OCI-LY3 (cell line): ENCODE measurements at regions not wholly inside any gene's neighbourhood (a gene's known extent, or its start where the extent isn't known, plus 50 kb on each side); places are given as distances from the start of the nearest gene placed in this dataset.
A peak's percentile ranks its signal among the peaks of the same experiment; 100 is the strongest.

Experiments
- H2AFZ ChIP-seq: fragments of 200-600, 300-600 bp; shearing (Covaris generic); 2 replicates; pipeline ENCODE4 v1.6.0; 2014; ENCODE audit warnings: antibody characterized with exemption, low read depth, low read length
- H3K27ac ChIP-seq: fragments of 200-600, 300-600 bp; sonication (generic); 2 replicates; pipeline ENCODE4 v1.5.1; 2014; ENCODE audit warnings: mild to moderate bottlenecking, low read length, moderate library complexity, mixed read lengths
- H3K27me3 ChIP-seq: fragments of 200-600, 300-600 bp; sonication (generic); 2 replicates; pipeline ENCODE4 v1.6.1; 2014; ENCODE audit warnings: low read depth, low read length, mixed read lengths
- H3K36me3 ChIP-seq: fragments of 200-600, 300-600 bp; sonication (generic); replicated peaks from 2 replicates; pipeline ENCODE3; 2014; ENCODE audit warnings: low read depth, low read length, mixed read lengths
- H3K4me1 ChIP-seq: fragments of 300-600, 200-600 bp; sonication (generic); 2 replicates; pipeline ENCODE4 v1.6.1; 2014; ENCODE audit warnings: low read length, mixed read lengths
- H3K4me2 ChIP-seq: fragments of 200-600, 300-600 bp; sonication (generic); 2 replicates; pipeline ENCODE4 v1.6.1; 2014; ENCODE audit warnings: low read length, mixed read lengths
- H3K4me3 ChIP-seq: fragments of 300-600, 200-600 bp; sonication (generic); 2 replicates; pipeline ENCODE4 v1.5.1; 2014; ENCODE audit warnings: antibody characterized with exemption, mild to moderate bottlenecking, low read length, moderate library complexity
- H3K79me2 ChIP-seq: fragments of 300-600, 200-600 bp; shearing (Covaris generic); 2 replicates; pipeline ENCODE4 v1.6.1; 2014; ENCODE audit warnings: mild to moderate bottlenecking, low read length, mixed read lengths
- H3K9ac ChIP-seq: fragments of 300-600, 200-600 bp; shearing (Covaris generic); 2 replicates; pipeline ENCODE4 v1.6.0; 2014; ENCODE audit warnings: mild to moderate bottlenecking, low read length, moderate library complexity
- H3K9me3 ChIP-seq: fragments of 200-600, 300-600 bp; shearing (Covaris generic); 2 replicates; pipeline ENCODE4 v1.6.1; 2014; ENCODE audit warnings: low read length, mixed read lengths; ENCODE audit not compliant: insufficient read depth
- H4K20me1 ChIP-seq: fragments of 200-600, 300-600 bp; sonication (generic); 2 replicates; pipeline ENCODE4 v1.6.1; 2016; ENCODE audit warnings: low read length, mixed read lengths; ENCODE audit not compliant: insufficient read depth
- EZH2phosphoT487 ChIP-seq: fragments of 200-600 bp; shearing (Covaris generic); IDR thresholded peaks from 2 replicates; pipeline ENCODE4 v1.6.1; 2018; ENCODE audit warnings: antibody characterized with exemption, mixed run types, low read depth
- TF ChIP-seq, protein P1 (sequence below): fragments of 200-600, 300-600 bp; sonication (generic); IDR thresholded peaks from 2 replicates; pipeline ENCODE4 v1.5.1; 2014; ENCODE audit warnings: antibody characterized with exemption, low read length, low read depth

DNA sequence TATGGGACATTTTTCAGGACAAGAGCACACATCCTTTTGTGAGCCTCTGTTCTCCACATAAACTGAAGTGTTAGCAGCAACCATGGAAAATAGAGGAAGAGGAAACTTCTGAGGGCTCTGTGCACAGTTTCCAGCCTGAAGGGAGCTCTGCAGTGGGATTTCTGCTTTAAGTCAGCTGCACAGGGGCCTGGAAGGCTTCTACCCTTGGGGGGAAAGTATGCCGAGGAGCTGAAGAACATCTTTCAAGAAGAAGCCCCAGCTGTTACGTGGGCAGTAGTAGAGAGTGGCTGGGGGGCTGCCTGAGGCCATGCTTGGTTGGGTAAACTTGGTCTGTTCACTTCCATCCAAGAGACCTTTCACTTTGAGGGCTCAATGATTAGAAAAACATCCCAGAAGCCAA, 82.7 kb upstream of the EED start:
- Histone ChIP-seq H3K27ac (no peak overlapping the region), H3K36me3 (no peaks in the 10 kb centered on the region), H3K9me3 (no peaks in the 10 kb centered on the region), H3K27me3 (no peaks in the 10 kb centered on the region), H3K79me2 (no peaks in the 10 kb centered on the region), H3K9ac (no peak overlapping the region), H4K20me1 (no peaks in the 10 kb centered on the region), H3K4me1 (peaks cover 43% of the 10 kb centered on the region), H3K4me3 (no peak overlapping the region), H3K4me2 (peak overlapping the region; percentile 30; the same call in 1 of the 2 replicates), H2AFZ (peak overlapping the region; percentile 54)
- TF ChIP-seq EZH2phosphoT487 = no peak
- TF ChIP-seq, protein P1, sequence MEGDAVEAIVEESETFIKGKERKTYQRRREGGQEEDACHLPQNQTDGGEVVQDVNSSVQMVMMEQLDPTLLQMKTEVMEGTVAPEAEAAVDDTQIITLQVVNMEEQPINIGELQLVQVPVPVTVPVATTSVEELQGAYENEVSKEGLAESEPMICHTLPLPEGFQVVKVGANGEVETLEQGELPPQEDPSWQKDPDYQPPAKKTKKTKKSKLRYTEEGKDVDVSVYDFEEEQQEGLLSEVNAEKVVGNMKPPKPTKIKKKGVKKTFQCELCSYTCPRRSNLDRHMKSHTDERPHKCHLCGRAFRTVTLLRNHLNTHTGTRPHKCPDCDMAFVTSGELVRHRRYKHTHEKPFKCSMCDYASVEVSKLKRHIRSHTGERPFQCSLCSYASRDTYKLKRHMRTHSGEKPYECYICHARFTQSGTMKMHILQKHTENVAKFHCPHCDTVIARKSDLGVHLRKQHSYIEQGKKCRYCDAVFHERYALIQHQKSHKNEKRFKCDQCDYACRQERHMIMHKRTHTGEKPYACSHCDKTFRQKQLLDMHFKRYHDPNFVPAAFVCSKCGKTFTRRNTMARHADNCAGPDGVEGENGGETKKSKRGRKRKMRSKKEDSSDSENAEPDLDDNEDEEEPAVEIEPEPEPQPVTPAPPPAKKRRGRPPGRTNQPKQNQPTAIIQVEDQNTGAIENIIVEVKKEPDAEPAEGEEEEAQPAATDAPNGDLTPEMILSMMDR = no peak

DNA sequence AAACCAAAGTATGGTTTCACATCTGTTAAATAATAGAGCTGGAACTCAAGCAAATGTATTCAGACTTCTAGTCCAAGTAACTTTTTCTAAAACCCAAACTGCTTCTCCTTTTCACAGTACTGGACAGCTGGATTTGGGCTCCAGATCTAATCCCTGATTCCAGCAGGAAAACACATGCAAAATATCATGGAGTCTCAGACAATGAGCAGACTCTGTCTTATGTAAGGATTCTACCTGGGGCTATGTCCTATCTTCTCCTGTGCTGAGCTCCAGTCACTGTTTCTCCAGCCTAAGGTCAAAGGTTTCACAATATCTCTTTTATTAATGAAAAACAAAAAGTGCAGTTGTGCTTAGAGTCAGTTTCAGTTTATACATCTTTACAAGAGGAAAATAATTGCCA, 83.2 kb upstream of the EED start:
- H2AFZ ChIP-seq = 0 out of 2 replicates have a peak overlapping the region, but pooled peaks have one; percentile 54
- peaks cover 48% of the 10 kb centered on the region for H3K4me1 ChIP-seq

DNA sequence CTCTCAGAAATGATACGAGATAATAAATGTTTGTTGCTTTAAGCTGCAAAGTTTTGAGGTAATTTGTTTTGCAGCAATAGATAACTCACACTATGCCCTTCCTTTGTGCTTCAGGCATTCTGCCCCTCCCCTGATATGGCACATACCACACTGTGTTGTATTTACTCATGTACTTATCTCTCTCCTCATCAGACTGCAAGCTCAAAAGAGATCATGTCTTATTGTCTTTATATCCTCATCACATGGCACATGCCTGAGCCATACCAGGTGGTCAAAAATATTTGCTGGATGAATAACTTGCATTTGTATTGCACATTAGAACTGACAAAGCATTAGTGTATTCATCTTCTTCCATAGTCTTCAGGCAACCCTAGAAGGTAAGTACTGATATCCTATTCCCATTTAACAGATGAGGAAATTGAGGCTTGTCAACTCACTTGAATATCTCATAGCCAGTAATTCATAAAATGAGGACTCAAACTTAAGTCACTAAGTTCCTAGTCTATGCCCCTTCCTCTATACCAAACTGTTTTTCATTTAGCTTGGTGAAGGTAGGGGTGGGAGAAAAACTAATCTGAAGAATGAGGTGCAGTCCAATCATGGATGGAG, 83.9 kb upstream of the EED start:
- Histone ChIP-seq H4K20me1 (no peaks in the 10 kb centered on the region), H3K4me3 (no peak overlapping the region), H3K79me2 (no peaks in the 10 kb centered on the region), H3K27me3 (no peaks in the 10 kb centered on the region), H3K4me2 (peak overlapping the region; percentile 30), H3K9ac (peak overlapping the region; percentile 10; the same call in 1 of the 2 replicates), H3K4me1 (peaks cover 50% of the 10 kb centered on the region), H3K36me3 (no peaks in the 10 kb centered on the region), H3K9me3 (no peaks in the 10 kb centered on the region), H2AFZ (0 out of 2 replicates have a peak overlapping the region, but pooled peaks have one; percentile 54), H3K27ac (peak overlapping the region; percentile 77)
- no peak for TF ChIP-seq EZH2phosphoT487
- TF ChIP-seq, protein P1 = no peak

More for the DNA sequence above, 83.2 kb upstream of the EED start:
- Histone ChIP-seq H4K20me1 (no peaks in the 10 kb centered on the region), H3K4me3 (no peak overlapping the region), H3K27ac (peak overlapping the region; percentile 77; the same call in 1 of the 2 replicates), H3K4me2 (peak overlapping the region; percentile 30; the same call in 1 of the 2 replicates), H3K9ac (no peak overlapping the region), H3K9me3 (no peaks in the 10 kb centered on the region), H3K79me2 (no peaks in the 10 kb centered on the region), H3K27me3 (no peaks in the 10 kb centered on the region), H3K36me3 (no peaks in the 10 kb centered on the region)
- TF ChIP-seq, protein P1 = no peak
- TF ChIP-seq EZH2phosphoT487 = no peak

DNA sequence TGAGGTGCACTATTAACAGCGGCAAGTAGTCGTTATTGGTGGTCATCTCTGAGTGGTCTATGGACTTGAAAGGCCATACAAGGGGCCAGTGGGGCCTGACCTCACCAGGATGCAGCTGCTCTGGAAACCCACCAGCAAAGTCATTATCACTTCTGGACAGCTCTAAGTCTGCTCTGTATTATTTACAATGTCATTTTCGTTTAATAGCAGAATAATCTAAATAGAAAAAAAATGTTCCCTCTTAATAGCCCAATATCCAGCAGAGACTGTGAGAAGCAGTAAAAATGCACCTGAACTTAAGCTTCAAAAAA, 85.0 kb upstream of the EED start:
- Histone ChIP-seq H3K27me3 (no peaks in the 10 kb centered on the region), H3K4me2 (peak overlapping the region; percentile 30), H3K79me2 (no peaks in the 10 kb centered on the region), H3K9ac (peak overlapping the region; percentile 1; the same call in 1 of the 2 replicates), H2AFZ (peak overlapping the region; percentile 19; the same call in 1 of the 2 replicates), H4K20me1 (no peaks in the 10 kb centered on the region), H3K4me1 (peaks cover 50% of the 10 kb centered on the region), H3K9me3 (no peaks in the 10 kb centered on the region), H3K4me3 (no peak overlapping the region), H3K36me3 (no peaks in the 10 kb centered on the region), H3K27ac (peak overlapping the region; percentile 77)
- TF ChIP-seq, protein P1 = no peak
- TF ChIP-seq EZH2phosphoT487 = no peak
